Right cardiac atrium (tissue), 5 donors: ENCODE measurements at regions not wholly inside any gene's neighbourhood (a gene's known extent, or its start where the extent isn't known, plus 50 kb on each side); places are given as distances from the start of the nearest gene placed in this dataset.

Experiments used
- ATAC-seq, 2 donors: fragments of 200-7000 bp; cut with Tn5 transposase; one replicate each; pipeline versions ENCODE4 v1.8.0 to v1.9.1; 2020; ENCODE audit warnings: moderate library complexity in 2 of 2, mild to moderate bottlenecking in 1 of 2
- DNase-seq, 3 donors: peaks; one replicate each; pipeline ENCODE4 v3.0.0-alpha.2; 2020
- H3K27ac ChIP-seq: one replicate; pipeline ENCODE4 v1.5.1; 2013; ENCODE audit warnings: mild to moderate bottlenecking, low read length, control low read depth, moderate library complexity
- H3K27me3 ChIP-seq: one replicate; pipeline ENCODE4 v1.6.1; 2013; ENCODE audit not compliant: control insufficient read depth, insufficient read depth
- H3K4me1 ChIP-seq: one replicate; pipeline ENCODE4 v1.6.1; 2013; ENCODE audit warnings: low read length; ENCODE audit not compliant: control insufficient read depth, insufficient read depth
- H3K4me3 ChIP-seq: one replicate; pipeline ENCODE4 v1.5.1; 2013; ENCODE audit warnings: low read length, control low read depth
- H3K9me3 ChIP-seq: one replicate; pipeline ENCODE4 v1.6.1; 2013; ENCODE audit warnings: low read length; ENCODE audit not compliant: control insufficient read depth
- WGBS: extraction: QIAGEN DNeasy Blood & Tissue Kit; methylation state at CpG from one replicate; pipeline ENCODE4 v1.1.7; 2013; 5-methylcytosine and 5-hydroxymethylcytosine counted together
- intact Hi-C, 4 donors: fragments of 100-400 bp; cut with DNase I; formaldehyde crosslinking; loops; one replicate each; pipeline versions ENCODE4 v1.11.0 to v1.14.0; 2022 to 2023
- donor health status: healthy with polysubstance abuse.
- donor health status: DM: no; HTN: yes; CAD: no.
- donor health status: DM: no; HTN: no; CAD: no.
- donor health status: DM: no; HTN: yes; CAD: no; lungs with severe emphysema.
- donor health status: DM: yes; HTN: yes; CAD: no.

GRCh38 chr7:9981742-9982349, 991.8 kb upstream of the PHF14 start:
- WGBS = under 1% methylated on average over 2 of the region's 2 CpGs
- intact Hi-C loops = no loop called here
- no peak for DNase-seq

GRCh38 chr7:9983048-9983447, 990.6 kb upstream of the PHF14 start:
- no peaks in the 10 kb centered on the region for H3K27me3 ChIP-seq
- 73% methylated on average over 5 of the region's 5 CpGs for whole genome bisulfite sequencing
- no peak overlapping the region for H3K27ac ChIP-seq
- H3K9me3 ChIP-seq = no peaks in the 10 kb centered on the region
- intact Hi-C loops = no loop called here
- no peak overlapping the region for H3K4me3 ChIP-seq
- DNase-seq = no peak
- H3K4me1 ChIP-seq = no peaks in the 10 kb centered on the region
- ATAC-seq = no peak

More at GRCh38 chr7:9981742-9982349, 991.8 kb upstream of the PHF14 start:
- Histone ChIP-seq H3K9me3 (no peaks in the 10 kb centered on the region), H3K4me1 (no peaks in the 10 kb centered on the region), H3K27me3 (no peaks in the 10 kb centered on the region), H3K4me3 (no peak overlapping the region), H3K27ac (no peak overlapping the region)
- no peak for ATAC-seq

- H3K27me3 ChIP-seq = no peaks in the 10 kb centered on the region
- no peaks in the 10 kb centered on the region for H3K4me1 ChIP-seq
- WGBS = 46% methylated on average over 1 of the region's 1 CpG
- no peaks in the 10 kb centered on the region for H3K9me3 ChIP-seq
- H3K27ac ChIP-seq = no peak overlapping the region
- ATAC-seq (no peak), DNase-seq (no peak)
- H3K4me3 ChIP-seq = no peak overlapping the region
- intact Hi-C loops = no loop called here
Measured at GRCh38 chr7:10015687-10016086, 958.0 kb upstream of the PHF14 start.

- Histone ChIP-seq H3K27me3 (no peaks in the 10 kb centered on the region), H3K4me3 (no peak overlapping the region), H3K27ac (no peak overlapping the region), H3K9me3 (no peaks in the 10 kb centered on the region), H3K4me1 (no peaks in the 10 kb centered on the region)
- ATAC-seq (no peak), DNase-seq (no peak)
- 77% methylated on average over 3 of the region's 3 CpGs for WGBS
- intact Hi-C loops = loop anchor here in 1 of 4 donors (5.0 to 10.0 kb wide), 2 partner anchors 390 to 872 kb away; no protein-coding TSS in a partner anchor
Measured at GRCh38 chr7:10022480-10022879, 951.2 kb upstream of the PHF14 start.

- intact Hi-C loops = loop anchor here in 1 of 4 donors (5.0 to 10.0 kb wide), 2 partner anchors 389 to 872 kb away; no protein-coding TSS in a partner anchor
- Histone ChIP-seq H3K4me3 (no peak overlapping the region), H3K27me3 (no peaks in the 10 kb centered on the region), H3K4me1 (no peaks in the 10 kb centered on the region), H3K9me3 (no peaks in the 10 kb centered on the region), H3K27ac (no peak overlapping the region)
- DNase-seq (no peak), ATAC-seq (peak; percentile 47 to 68)
- 16% methylated on average over 2 of the region's 2 CpGs for WGBS
Measured at GRCh38 chr7:10022957-10023356, 950.7 kb upstream of the PHF14 start.

- ATAC-seq = no peak
- 73% methylated on average over 5 of the region's 5 CpGs for WGBS
- no peaks in the 10 kb centered on the region for H3K9me3 ChIP-seq
- H3K27me3 ChIP-seq = no peaks in the 10 kb centered on the region
- no peak overlapping the region for H3K27ac ChIP-seq
- intact Hi-C loops = no loop called here
- no peak overlapping the region for H3K4me3 ChIP-seq
- H3K4me1 ChIP-seq = no peaks in the 10 kb centered on the region
- no peak for DNase-seq
Measured at GRCh38 chr7:10034843-10035556, 938.7 kb upstream of the PHF14 start.

- WGBS = 46% methylated on average over 2 of the region's 2 CpGs
- H3K9me3 ChIP-seq = no peaks in the 10 kb centered on the region
- no peaks in the 10 kb centered on the region for H3K4me1 ChIP-seq
- no peak overlapping the region for H3K27ac ChIP-seq
- H3K4me3 ChIP-seq = no peak overlapping the region
- no peaks in the 10 kb centered on the region for H3K27me3 ChIP-seq
- ATAC-seq (no peak), DNase-seq (no peak)
- intact Hi-C loops = no loop called here
Measured at GRCh38 chr7:10036693-10037092, 937.0 kb upstream of the PHF14 start.

- H3K4me3 ChIP-seq = no peak overlapping the region
- ATAC-seq (no peak), DNase-seq (no peak)
- 73% methylated on average over 1 of the region's 1 CpG for WGBS
- no peaks in the 10 kb centered on the region for H3K9me3 ChIP-seq
- no peaks in the 10 kb centered on the region for H3K4me1 ChIP-seq
- intact Hi-C loops = no loop called here
- no peaks in the 10 kb centered on the region for H3K27me3 ChIP-seq
- H3K27ac ChIP-seq = no peak overlapping the region
Measured at GRCh38 chr7:10038351-10038750, 935.3 kb upstream of the PHF14 start.

GRCh38 chr7:10040674-10041073, 933.0 kb upstream of the PHF14 start:
- no peaks in the 10 kb centered on the region for H3K4me1 ChIP-seq
- 86% methylated on average over 3 of the region's 3 CpGs for WGBS
- no peaks in the 10 kb centered on the region for H3K27me3 ChIP-seq
- H3K27ac ChIP-seq = no peak overlapping the region
- intact Hi-C loops = no loop called here
- H3K4me3 ChIP-seq = no peak overlapping the region
- DNase-seq (no peak), ATAC-seq (no peak)
- H3K9me3 ChIP-seq = no peaks in the 10 kb centered on the region

- intact Hi-C loops = no loop called here
- no peak overlapping the region for H3K27ac ChIP-seq
- H3K4me1 ChIP-seq = no peaks in the 10 kb centered on the region
- DNase-seq = no peak
- H3K4me3 ChIP-seq = no peak overlapping the region
- H3K9me3 ChIP-seq = no peaks in the 10 kb centered on the region
- H3K27me3 ChIP-seq = no peaks in the 10 kb centered on the region
- no peak for ATAC-seq
Measured at GRCh38 chr7:10070899-10071298, 902.8 kb upstream of the PHF14 start.

GRCh38 chr7:10075866-10076265, 897.8 kb upstream of the PHF14 start:
- DNase-seq (no peak), ATAC-seq (no peak)
- Histone ChIP-seq H3K27me3 (no peaks in the 10 kb centered on the region), H3K4me3 (no peak overlapping the region), H3K9me3 (no peaks in the 10 kb centered on the region), H3K27ac (no peak overlapping the region), H3K4me1 (no peaks in the 10 kb centered on the region)
- intact Hi-C loops = no loop called here
- 81% methylated on average over 3 of the region's 3 CpGs for WGBS
